Endodermal cell (in vitro differentiated cells): ENCODE measurements at regions not wholly inside any gene's neighbourhood (a gene's known extent, or its start where the extent isn't known, plus 50 kb on each side); places are given as distances from the start of the nearest gene placed in this dataset.

ENCODE experiments used
- DNase-seq: peaks from one replicate; pipeline ENCODE4 v3.0.0-alpha.2; 2017
- H3K27ac ChIP-seq: 2 replicates; pipeline ENCODE4 v1.5.1; 2013; ENCODE audit warnings: mild to moderate bottlenecking, low read depth, low read length, moderate library complexity
- H3K27me3 ChIP-seq: 2 replicates; pipeline ENCODE4 v1.6.1; 2013; ENCODE audit warnings: mild to moderate bottlenecking, low read length, moderate library complexity; ENCODE audit not compliant: insufficient read depth, control insufficient read depth, poor library complexity, severe bottlenecking
- H3K36me3 ChIP-seq: 2 replicates; pipeline ENCODE4 v1.7.0; 2013; ENCODE audit warnings: mild to moderate bottlenecking, low read length, moderate library complexity; ENCODE audit not compliant: control insufficient read depth, insufficient read depth
- H3K4me1 ChIP-seq: one replicate; pipeline ENCODE4 v1.7.0; 2013; ENCODE audit warnings: low read length; ENCODE audit not compliant: control insufficient read depth, insufficient read depth
- H3K4me3 ChIP-seq: 2 replicates; pipeline ENCODE4 v1.5.1; 2013; ENCODE audit warnings: mild to moderate bottlenecking, low read length, moderate library complexity
- H3K9ac ChIP-seq: 2 replicates; pipeline ENCODE4 v1.6.1; 2013; ENCODE audit warnings: mild to moderate bottlenecking, low read length, moderate library complexity; ENCODE audit not compliant: poor library complexity, severe bottlenecking; ENCODE audit errors: extremely low read depth
- H3K9me3 ChIP-seq: 2 replicates; pipeline ENCODE4 v1.6.1; 2013; ENCODE audit warnings: mild to moderate bottlenecking, low read length, moderate library complexity; ENCODE audit not compliant: control insufficient read depth
- H3K27ac Mint-ChIP-seq: 2 replicates; pipeline ENCODE4 v1.8.0; 2020; ENCODE audit warnings: mixed read lengths
- H3K27me3 Mint-ChIP-seq: 2 replicates; pipeline ENCODE4 v1.8.0; 2021; ENCODE audit warnings: mild to moderate bottlenecking, mixed read lengths; ENCODE audit not compliant: insufficient read depth
- H3K36me3 Mint-ChIP-seq: 2 replicates; pipeline ENCODE4 v1.8.0; 2020; ENCODE audit warnings: low read depth, mixed read lengths
- H3K4me1 Mint-ChIP-seq: 2 replicates; pipeline ENCODE4 v1.8.0; 2020; ENCODE audit warnings: mixed read lengths
- H3K4me3 Mint-ChIP-seq: 2 replicates; pipeline ENCODE4 v1.8.0; 2020; ENCODE audit warnings: mild to moderate bottlenecking, moderate library complexity, mixed read lengths
- H3K9me3 Mint-ChIP-seq: 2 replicates; pipeline ENCODE4 v1.8.0; 2020; ENCODE audit warnings: mild to moderate bottlenecking, mixed read lengths
- CTCF ChIP-seq: fragments of 200-600 bp; sonication (generic); conservative IDR thresholded peaks from 2 replicates; pipeline ENCODE4 v1.5.0; 2021; ENCODE audit warnings: antibody characterized with exemption, mild to moderate bottlenecking
- WGBS, 2 experiments: methylation state at CpG; one replicate each; pipeline versions ENCODE4 v1.1.5 to v1.1.7; 2013; ENCODE audit warnings: missing lambda C conversion rate in 2 of 2, mixed read lengths in 1 of 2; ENCODE audit not compliant: insufficient coverage in 1 of 2, insufficient read length in 1 of 2; 5-methylcytosine and 5-hydroxymethylcytosine counted together

GRCh38 chr15:95600884-95601283 lies 729.6 kb upstream of the NR2F2 start:
- H3K9me3 Mint-ChIP-seq, result no peaks in the 10 kb centered on the region
- no peak for TF ChIP-seq CTCF
- no peak for DNase-seq
- WGBS, 2 experiments, result 100% methylated on average over 1 of the region's 3 CpGs; no CpG with 5 or more reads in 1 of the 2 experiments
- Histone ChIP-seq H3K27me3 (no peaks in the 10 kb centered on the region), H3K27ac (no peak overlapping the region), H3K36me3 (no peaks in the 10 kb centered on the region), H3K9ac (no peak overlapping the region), H3K4me3 (no peak overlapping the region), H3K4me1 (no peaks in the 10 kb centered on the region), H3K9me3 (no peaks in the 10 kb centered on the region)
- H3K4me3 Mint-ChIP-seq, result no peak overlapping the region
- H3K27ac Mint-ChIP-seq, result no peak overlapping the region
- no peaks in the 10 kb centered on the region for H3K27me3 Mint-ChIP-seq
- peaks cover 4% of the 10 kb centered on the region for H3K4me1 Mint-ChIP-seq
- H3K36me3 Mint-ChIP-seq, result no peaks in the 10 kb centered on the region

GRCh38 chr15:95601525-95601924 lies 729.0 kb upstream of the NR2F2 start:
- Histone ChIP-seq H3K4me3 (no peak overlapping the region), H3K4me1 (no peaks in the 10 kb centered on the region), H3K27me3 (no peaks in the 10 kb centered on the region), H3K27ac (no peak overlapping the region), H3K36me3 (no peaks in the 10 kb centered on the region), H3K9me3 (no peaks in the 10 kb centered on the region), H3K9ac (no peak overlapping the region)
- no peak for TF ChIP-seq CTCF
- H3K36me3 Mint-ChIP-seq, result no peaks in the 10 kb centered on the region
- 93 to 95% methylated on average over 3 to 5 of the region's 5 CpGs for WGBS, 2 experiments
- H3K4me3 Mint-ChIP-seq, result no peak overlapping the region
- no peaks in the 10 kb centered on the region for H3K9me3 Mint-ChIP-seq
- peaks cover 4% of the 10 kb centered on the region for H3K4me1 Mint-ChIP-seq
- no peak overlapping the region for H3K27ac Mint-ChIP-seq
- DNase-seq, result no peak
- no peaks in the 10 kb centered on the region for H3K27me3 Mint-ChIP-seq

GRCh38 chr15:95603802-95604201 lies 726.7 kb upstream of the NR2F2 start:
- H3K27me3 Mint-ChIP-seq, result no peaks in the 10 kb centered on the region

More at GRCh38 chr15:95603802-95604201, 726.7 kb upstream of the NR2F2 start:
- H3K9ac ChIP-seq, result no peak overlapping the region
- WGBS, 2 experiments, result 88 to 90% methylated on average over 6 to 8 of the region's 8 CpGs
- Mint-ChIP-seq H3K4me1 (peaks cover 4% of the 10 kb centered on the region), H3K9me3 (no peaks in the 10 kb centered on the region), H3K4me3 (no peak overlapping the region), H3K36me3 (no peaks in the 10 kb centered on the region), H3K27ac (no peak overlapping the region)
- no peak overlapping the region for H3K4me3 ChIP-seq
- no peaks in the 10 kb centered on the region for H3K27me3 ChIP-seq
- H3K36me3 ChIP-seq, result no peaks in the 10 kb centered on the region
- H3K27ac ChIP-seq, result no peak overlapping the region
- DNase-seq, result no peak
- no peak for TF ChIP-seq CTCF
- no peaks in the 10 kb centered on the region for H3K4me1 ChIP-seq
- H3K9me3 ChIP-seq, result no peaks in the 10 kb centered on the region
